DMS114 treated with DMSO at 0.1 percent for 48 hours (cell line): ENCODE measurements at regions not wholly inside any gene's neighbourhood (a gene's known extent, or its start where the extent isn't known, plus 50 kb on each side); places are given as distances from the start of the nearest gene placed in this dataset.

Source experiments
- DNase-seq: peaks from one replicate; lab custom pipeline; 2025; ENCODE audit not compliant: unreplicated experiment; lab: John Stamatoyannopoulos, UW

DNA sequence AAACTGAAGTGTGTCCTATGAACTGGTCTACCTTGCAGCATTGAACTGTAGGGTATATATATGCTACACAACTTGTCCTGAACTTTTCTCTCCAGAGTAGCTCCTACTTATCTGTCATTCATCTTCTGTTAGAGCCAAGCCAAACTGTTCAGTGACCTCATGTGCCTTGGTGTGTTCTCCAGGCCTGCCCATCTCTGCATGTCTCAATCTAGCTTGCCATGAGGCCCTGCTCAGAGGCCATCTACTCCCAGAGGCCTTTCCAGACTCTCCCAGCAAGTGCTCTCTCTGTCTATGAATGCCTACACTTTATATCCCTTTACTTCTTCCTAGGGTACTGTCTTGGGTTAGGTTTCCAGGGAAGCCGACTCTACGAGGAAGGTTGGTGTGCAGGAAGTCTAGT, 99.8 kb upstream of the MTPN start:
- no peak for DNase-seq

DNA sequence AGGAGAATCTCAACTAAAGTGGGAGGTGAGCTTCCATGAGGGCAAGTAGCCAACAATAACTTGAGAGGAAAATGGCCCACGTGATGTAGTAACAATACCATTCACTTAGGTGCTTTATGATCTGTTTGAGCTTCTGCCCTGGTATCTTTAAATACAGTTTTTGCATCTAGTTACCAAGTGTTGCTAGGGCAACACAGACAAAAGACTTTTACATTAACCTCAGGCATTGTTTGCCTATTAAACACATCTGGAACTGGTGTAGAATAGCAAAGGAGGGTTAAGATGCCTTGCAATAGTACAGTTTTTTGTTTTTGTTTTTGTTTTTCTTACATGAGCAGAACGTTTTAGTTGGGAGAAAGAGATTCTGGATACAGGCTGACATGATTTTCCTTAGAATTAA, 97.7 kb upstream of the MTPN start:
- DNase-seq: no peak

DNA sequence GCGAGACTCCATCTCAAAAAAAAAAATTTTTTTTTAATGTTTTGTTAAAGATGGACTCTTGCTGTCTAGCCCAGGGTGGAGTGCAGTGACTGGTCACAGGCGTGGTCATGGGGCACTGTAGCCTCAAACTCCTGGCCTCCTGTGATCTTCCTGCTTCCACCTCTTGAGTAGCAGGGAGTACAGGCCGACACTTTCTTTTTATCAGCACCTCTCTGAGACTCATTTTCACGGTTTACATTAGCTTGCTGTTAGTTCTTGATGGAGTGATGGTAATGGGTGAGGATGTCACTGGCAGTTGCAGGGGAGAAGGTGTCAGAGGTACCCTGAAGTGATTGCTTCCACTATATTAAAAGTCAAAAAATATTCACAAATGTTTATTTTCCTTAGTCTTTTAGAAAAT, 95.3 kb upstream of the MTPN start:
- no peak for DNase-seq

DNA sequence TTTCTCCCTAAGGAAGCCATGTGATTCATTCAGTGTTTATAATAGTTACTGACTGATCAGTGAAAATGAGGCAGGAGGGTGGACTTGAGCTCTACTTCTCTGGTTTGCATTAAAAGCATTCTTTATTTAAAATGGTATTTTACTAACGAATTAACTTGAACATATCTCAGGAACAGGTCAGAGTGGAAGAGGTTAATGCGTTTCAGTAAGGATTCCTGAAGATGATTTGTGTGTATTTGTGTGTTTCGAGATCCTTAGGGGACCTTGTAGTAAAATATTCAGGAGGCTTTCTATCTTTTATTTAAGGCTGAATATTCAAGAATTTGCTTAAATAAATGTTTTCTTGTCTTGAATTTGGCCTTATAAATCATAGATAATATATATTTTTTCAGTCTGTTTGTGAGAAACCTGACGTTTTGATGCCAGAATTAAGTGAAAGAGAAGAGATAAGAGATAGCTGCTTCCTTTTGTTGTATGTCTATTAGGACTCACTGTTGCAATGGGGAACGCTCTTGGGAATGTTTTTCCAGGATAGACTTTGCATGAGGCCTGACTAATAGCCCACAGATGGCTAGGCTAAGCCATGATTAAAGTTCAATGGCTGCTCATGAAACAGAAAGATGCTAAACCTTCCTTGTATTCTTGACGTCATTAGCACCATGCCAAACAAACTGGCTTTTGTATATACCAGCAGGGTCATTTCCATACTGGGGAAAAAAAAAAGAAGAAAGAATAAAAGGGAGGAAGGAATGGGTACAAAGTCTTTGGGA, 93.8 kb upstream of the MTPN start:
- no peak for DNase-seq

DNA sequence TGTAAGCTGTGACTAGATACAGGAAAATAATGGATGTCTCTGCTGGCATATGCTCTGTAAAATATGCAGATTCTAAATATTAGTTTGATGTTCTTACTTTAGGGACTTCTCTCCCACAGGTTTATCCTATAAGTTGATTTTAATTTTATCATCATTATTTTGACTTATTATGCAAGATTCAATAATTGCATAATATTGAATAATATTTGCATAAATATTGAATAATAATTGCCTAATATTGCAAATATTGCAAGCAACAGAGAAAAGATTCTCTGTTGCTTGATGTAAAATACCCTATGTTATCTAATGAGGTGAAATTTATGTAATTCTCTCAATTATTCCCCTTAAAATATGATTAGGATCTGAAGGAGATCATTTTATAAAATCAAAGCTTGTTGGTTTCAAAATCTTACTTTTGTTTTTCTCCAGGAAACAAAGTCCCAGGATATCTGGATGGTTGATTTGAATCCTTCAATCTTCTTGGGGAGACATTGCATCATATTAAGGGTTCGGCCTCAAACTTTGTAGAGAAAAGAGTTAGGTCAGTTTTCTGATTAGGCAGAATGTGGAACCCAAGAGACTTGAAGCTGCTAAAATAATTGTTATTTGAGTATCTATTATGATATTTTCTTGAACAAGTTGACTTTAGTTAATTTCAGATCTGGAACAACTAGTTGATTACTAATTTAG, 92.8 kb upstream of the MTPN start:
- DNase-seq: no peak

DNA sequence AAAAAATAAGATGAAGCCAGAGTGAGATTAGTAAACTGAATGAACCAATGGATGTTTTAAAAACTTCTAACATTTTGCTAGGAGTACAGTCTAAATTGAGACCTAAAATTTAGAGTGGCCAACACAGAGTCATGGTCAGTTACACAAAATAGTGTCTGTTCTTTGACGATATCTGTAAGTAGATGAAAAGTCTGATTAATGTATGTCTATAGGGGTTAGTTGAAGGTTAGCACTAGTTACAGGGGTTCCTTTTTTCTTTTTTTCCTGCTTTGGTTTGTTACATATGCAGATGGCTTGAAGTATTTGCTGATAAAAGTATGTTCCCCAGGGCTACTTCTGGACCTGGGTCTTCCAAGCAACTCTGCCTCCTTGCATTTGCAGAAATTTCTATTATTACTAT, 90.1 kb upstream of the MTPN start:
- DNase-seq: no peak

DNA sequence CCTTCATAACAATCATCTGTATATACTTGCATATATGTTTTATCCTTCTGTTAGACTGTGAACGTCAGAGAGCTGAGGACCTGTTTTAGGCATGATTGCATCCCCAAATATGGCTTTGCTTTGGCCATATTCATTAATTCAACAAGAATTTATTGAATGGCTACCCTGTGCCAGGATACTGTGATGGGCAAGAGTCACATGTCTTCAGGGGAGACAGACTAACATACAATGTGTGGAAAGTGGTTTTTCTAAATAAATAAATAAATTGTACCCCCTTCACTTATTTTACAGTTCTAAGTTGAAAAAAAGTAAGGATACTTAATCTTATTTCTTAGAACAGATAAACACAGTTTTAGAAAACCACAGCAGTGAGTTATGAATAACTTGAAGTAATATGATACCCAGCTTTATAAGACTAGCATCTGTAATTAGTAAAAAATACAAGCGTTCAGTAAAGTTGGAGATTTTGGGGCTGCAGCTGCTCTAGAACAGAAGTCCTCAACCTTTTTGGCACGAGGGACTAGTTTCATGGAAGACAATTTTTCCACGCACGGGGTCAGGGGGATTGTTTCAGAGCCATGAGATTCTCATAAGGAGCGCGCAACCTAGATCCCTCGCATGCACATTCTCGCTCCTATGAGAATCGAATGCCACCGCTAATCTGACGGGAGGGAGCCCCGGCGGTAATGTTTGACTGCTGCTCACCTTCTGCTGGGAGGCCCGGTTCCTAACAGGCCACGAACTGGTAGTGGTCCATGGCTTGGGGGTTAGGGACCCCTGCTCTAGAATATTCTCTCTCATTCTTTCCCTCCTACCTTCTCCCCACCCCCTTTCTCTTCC, 89.4 kb upstream of the MTPN start:
- no peak for DNase-seq

DNA sequence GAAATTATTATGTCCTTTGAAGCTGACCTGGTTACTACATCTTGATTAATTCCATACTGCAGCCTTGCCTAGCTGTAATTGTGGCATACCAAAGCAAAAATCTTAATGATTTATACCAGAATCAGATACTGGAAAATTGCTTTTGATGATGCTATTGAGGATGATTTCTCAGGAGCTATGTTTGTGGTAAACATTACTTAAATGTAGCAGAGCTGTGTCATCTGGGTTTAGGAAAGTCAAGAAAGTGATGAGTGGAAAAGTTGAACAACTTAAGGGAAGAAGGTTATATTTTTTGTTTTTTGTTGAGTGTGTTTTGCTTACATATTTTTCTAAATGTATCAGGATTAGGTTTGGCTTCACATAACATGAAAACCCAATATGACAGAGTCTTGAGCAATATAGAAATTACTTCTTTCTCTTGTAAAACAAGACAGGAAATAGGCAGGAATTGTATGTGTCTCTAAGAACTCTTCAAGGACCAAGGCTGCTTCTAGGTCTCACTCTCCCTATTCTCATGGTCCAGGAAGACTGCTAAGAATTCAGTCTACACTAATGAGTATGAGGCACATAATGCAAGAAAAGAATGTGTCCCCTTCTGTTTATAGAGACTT, 87.6 kb upstream of the MTPN start:
- no peak for DNase-seq

DNA sequence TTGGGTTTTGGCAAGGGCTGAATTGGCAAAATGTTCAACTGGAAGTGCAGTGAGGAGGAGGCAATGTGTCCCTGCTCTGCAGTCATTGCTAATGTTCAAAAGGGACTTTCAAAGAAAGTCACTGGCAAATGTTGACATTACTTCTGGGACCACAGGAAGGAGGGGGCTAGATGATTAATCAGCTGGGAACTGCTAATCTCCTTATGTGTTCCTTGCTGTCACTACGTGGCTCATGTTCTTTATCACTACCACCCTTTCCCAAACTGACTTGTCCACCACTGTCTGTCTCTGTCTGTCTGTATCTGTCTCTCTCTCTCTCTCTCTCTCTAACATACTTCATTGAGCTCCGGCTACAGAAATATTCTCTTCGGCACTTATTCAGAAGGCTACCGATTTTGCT, 86.9 kb upstream of the MTPN start:
- DNase-seq: no peak

DNA sequence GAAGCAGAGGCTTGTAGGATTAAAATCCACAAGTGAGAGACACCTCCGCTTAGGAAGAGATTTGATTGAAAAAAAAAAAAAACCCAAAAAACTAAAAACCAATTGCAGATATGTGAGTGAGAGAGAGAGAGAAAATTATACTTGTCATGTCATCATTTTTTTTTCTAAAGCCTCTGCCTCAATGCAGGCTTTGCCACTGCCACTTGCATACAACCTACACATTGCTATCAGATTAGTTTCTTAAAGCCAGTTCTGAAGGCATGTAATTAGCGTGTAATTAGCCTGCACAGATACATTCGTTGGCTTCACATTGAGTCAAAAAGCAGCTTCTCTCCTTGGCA, 86.1 kb upstream of the MTPN start:
- DNase-seq: no peak

DNA sequence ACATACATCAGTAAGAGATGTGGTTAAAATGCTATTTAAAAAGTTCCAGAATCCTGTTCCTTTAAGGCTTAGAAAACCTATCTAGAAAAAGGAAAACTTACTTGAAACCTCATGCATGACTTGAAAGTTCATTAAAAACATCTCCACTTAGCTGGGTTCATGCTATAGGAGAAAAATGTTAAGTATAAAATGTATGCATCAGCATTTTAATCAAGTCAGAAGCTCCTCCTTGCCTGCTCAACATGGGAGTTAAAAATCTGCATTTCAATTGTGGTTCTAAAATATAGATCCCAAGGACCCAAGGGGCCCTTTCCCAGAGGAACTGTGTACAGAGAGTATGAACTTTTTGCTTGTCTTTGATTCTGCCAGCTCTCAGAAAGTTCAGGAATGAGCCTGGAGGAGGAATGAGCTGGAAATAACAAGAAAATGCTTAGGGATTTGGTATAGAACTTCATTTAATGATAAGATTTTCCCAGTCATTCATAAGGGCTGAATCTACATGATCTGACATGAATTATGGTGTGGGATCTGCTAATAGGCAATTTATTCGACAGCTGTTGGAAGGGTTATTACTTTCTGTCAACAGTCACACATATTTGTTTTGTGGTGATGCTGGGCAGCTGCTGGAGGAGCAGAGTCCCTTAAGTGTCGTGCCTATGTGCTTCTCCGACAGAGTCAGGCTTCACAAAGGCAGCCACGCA, 85.6 kb upstream of the MTPN start:
- no peak for DNase-seq

DNA sequence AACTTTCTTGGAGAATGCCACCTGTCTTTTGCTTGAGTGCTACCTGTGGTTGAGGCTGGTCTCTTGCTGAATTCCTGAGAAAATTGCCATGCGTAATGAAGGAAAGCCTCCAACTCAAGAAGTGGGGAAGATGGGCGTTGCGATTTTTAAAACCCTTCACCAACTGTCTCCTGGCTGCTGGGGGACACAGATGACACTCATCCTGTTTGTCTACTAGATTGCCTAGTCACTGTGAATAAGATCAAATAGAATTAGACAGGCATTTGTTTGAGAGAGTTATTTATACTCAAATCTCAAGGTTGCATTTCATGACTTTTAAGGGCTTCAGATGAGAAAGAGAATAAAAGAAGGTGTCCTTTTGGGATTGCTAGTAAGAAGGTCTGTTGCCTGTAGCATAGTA, 84.3 kb upstream of the MTPN start:
- DNase-seq: no peak

DNA sequence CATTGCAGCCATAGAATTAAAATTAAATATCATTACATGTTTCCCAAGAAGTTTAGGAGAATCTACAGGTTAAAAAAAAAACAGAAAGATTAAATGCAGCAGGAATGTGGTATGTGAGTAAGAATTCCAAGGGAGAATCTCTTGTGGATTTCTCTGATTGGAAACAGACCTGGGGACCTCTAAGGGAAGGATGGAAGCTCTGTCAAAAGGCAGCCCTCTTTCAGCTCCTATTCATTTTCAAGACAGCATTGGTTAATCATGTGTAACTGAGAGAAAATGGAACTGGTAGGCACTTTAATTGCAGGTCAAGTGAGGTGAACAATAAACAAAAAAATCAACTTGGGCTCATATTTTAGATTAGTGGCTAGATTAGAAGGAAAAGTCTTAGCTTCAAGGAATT, 81.4 kb upstream of the MTPN start:
- DNase-seq: no peak

DNA sequence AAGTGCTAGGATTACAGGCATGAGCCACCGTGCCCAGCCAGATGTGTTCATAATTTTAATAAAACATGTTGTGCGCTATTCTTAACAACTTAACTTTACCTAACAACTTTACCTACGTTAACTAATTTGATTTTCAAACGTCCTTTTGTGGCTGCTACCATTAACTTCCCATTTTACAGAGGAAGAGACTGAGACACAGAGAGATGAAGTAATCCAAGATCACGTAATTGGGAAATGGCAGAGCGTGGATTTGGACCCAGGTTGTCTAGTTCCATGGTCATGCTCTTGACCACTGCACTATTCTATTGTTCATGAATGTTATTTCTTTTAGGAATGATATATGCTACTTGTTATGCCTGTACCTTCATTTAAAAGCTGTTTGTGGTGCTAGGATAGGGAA, 80.3 kb upstream of the MTPN start:
- DNase-seq: no peak

DNA sequence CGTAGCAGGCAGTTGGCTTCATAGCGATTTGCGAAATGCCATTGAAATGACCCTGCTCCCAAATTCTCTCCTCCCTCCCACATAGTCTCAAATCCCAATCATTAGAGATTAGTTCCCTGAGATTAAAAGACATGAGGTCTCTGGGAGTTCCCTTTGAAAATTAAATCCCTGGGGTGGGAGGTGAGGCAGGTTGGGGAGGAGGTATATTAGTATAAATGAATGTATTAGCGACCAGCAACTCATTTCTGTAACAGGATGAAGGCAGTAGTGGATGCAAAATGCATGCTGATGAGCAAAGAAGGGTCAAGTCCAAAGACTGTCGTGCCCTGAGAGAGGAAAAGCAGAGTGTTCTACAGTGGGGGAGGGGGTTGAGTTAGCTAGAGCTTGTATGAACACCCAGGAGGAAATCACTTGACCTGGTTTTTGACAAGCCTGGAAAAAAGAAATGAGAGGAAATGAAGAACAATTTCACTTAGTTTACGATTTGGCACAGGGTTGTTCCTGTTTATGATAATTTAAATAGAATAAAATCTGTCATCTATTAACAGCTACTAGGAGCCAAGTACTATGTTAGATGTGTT, 79.6 kb upstream of the MTPN start:
- no peak for DNase-seq

DNA sequence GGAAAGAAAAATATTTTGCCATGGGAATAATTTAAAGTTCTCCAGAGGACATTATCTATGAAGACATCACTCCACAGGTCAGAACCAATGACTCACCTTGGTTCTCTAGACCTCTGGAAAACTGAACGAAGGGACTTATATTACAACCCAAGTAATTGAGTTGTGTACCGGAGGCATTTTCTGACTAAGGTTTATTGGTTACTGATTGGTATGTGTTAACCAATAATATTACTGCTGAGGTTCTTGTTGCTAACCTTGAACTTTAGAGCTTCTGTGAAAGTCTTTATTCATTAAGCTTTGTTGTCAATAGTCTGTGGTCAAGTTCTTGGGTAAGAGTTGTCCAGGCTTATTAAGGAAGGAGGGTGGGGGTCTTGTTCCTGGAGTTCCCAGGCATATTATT, 78.1 kb upstream of the MTPN start:
- no peak for DNase-seq

DNA sequence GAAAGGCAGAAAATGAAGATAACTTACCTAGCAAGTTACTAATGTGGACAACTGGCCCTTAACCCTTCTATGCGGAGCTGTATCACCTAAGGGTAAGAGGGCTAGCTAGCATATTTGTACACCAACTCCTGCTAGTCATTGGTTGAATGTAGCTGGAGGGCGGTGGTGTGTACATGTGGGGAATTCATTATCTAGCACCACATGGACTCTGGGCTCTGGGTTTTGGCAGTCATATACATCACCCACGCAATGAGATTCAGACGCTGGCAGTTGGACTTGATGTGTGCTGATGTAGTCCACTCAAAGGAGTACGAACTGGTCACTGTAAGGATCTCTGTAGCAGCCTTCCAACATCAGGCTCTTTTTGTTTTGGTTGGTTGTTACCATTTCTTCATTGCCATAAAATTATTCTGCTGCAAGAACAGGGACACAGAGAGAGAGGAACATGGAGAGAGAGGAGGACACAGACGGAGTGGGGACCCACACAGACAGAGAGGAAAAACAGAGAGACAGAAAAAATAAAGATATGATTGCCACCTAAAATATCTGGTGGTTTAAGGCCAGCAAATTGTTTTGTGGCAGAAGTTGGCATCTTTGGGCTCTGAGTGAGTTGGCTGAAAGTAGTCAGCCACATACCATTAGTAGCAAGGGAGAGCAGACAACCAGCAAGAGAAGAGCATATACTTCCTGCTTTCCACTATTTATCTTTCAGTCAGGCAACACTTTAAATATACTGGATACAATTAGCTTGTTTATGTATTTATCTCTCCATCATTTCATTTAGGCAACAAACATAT, 76.7 kb upstream of the MTPN start:
- DNase-seq: no peak

DNA sequence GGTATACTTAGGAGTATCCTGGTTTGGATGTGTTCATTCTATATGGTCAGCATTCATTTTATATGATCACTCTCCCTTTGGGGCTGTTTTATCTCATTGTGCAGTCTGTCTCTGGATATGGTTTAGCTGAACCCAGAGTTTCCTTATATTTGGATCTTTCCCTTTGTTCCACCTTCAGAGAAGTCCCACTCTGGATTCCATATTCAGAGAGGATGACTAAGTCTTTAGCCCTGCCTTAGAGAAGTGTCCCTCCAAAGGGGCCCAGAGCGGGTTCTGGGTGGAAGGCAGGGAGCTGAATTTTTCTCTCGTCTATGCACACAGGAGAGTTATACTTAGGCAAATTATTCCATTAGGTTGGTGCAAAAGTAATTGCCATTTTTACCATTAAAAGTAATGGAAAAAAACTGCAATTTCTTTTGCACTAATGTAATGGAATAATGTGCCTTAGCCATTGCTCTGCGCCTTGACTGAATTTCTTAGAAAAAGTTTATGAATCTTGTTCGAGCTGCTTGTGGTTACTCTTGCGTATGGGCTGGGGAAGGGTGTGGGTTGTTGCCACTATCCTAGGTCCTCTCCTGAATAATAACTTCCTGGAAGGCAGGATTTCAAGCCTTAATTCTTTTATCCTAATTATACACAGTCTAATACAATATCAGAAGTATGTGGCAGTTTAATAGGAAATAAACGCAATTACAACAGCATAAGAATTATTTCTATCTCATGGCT, 74.2 kb upstream of the MTPN start:
- no peak for DNase-seq

DNA sequence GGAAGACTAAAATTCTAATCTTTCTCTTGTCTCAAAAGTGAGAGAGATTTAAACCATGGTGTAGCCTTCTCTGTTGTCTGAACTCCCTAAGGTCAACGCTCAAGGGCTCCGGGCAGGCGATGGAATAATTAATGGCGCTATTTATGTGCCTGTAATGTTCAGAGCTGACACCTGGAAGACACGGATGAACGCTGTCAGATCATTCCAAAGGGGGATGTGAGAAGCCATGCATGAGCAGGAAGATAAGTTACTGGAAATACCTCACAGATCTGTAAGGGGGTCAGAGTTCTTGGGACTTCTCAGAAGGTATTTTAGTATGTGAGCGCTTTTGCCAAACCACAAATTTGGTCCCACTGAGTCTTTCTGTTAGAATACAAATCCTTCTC, 73.3 kb upstream of the MTPN start:
- no peak for DNase-seq
